Keratinocyte (primary cell): ENCODE measurements at regions not wholly inside any gene's neighbourhood (a gene's known extent, or its start where the extent isn't known, plus 50 kb on each side); places are given as distances from the start of the nearest gene placed in this dataset.
"Not testable (repeated sequence)": the region's sequence is repeated elsewhere in the genome, so short reads cannot be mapped to it uniquely, and the experiment has no call there.

Experiments used
- DNase-seq: peaks from one replicate; pipeline ENCODE4 v3.0.0-alpha.2; 2011; ENCODE audit warnings: low read depth, missing footprints, low spot score
- FAIRE-seq: peaks from 2 replicates; lab custom pipeline; 2011; peaks lifted over from hg19 to GRCh38; lab: Jason Lieb, UNC
- H2AFZ ChIP-seq: 2 replicates; pipeline ENCODE4 v1.6.0; 2012; ENCODE audit warnings: low read length, control low read depth, inconsistent platforms; ENCODE audit not compliant: control insufficient read depth
- H3K27ac ChIP-seq: 2 replicates; pipeline ENCODE4 v1.5.1; 2011; ENCODE audit warnings: low read length; ENCODE audit not compliant: control insufficient read depth, insufficient read depth
- H3K27me3 ChIP-seq: 3 replicates; pipeline ENCODE4 v1.6.0; 2011; ENCODE audit warnings: low read length; ENCODE audit not compliant: control insufficient read depth, insufficient read depth; ENCODE audit errors: extremely low read depth
- H3K36me3 ChIP-seq, 2 experiments: 2 replicates in 1 of 2; 3 replicates in 1 of 2; pipeline ENCODE4 v1.5.1; 2011; ENCODE audit warnings: low read length in 2 of 2, mild to moderate bottlenecking in 1 of 2; ENCODE audit not compliant: control insufficient read depth in 2 of 2, insufficient read depth in 2 of 2; ENCODE audit errors: extremely low read depth in 1 of 2
- H3K4me1 ChIP-seq: 3 replicates; pipeline ENCODE4 v1.5.1; 2011; ENCODE audit warnings: low read length; ENCODE audit not compliant: control insufficient read depth, insufficient read depth; ENCODE audit errors: extremely low read depth
- H3K4me2 ChIP-seq: 3 replicates; pipeline ENCODE4 v1.6.0; 2011; ENCODE audit warnings: low read depth, low read length; ENCODE audit not compliant: control insufficient read depth, insufficient read depth; ENCODE audit errors: extremely low read depth
- H3K4me3 ChIP-seq, 3 experiments: fragments of 200-600 bp in 1 of 3; sonication (generic) in 1 of 3; 2 replicates in 2 of 3; 3 replicates in 1 of 3; pipeline ENCODE4 v1.5.1; 2011 to 2016; ENCODE audit warnings: low read length in 3 of 3, mild to moderate bottlenecking in 3 of 3, control low read depth in 2 of 3, inconsistent platforms in 1 of 3, low read depth in 1 of 3, mixed read lengths in 1 of 3, mixed run types in 1 of 3, moderate library complexity in 1 of 3; ENCODE audit not compliant: control insufficient read depth in 2 of 3, insufficient read depth in 2 of 3; ENCODE audit errors: extremely low read depth in 1 of 3
- H3K79me2 ChIP-seq: 2 replicates; pipeline ENCODE4 v1.6.0; 2012; ENCODE audit warnings: low read length; ENCODE audit not compliant: control insufficient read depth, insufficient read depth
- H3K9ac ChIP-seq: 3 replicates; pipeline ENCODE4 v1.6.0; 2011; ENCODE audit warnings: low read length; ENCODE audit not compliant: control insufficient read depth, insufficient read depth; ENCODE audit errors: extremely low read depth
- H3K9me1 ChIP-seq: 3 replicates; pipeline ENCODE4 v1.6.0; 2011; ENCODE audit warnings: low read length; ENCODE audit not compliant: control insufficient read depth, insufficient read depth; ENCODE audit errors: extremely low read depth
- H3K9me3 ChIP-seq: 2 replicates; pipeline ENCODE4 v1.5.1; 2012; ENCODE audit warnings: low read depth, low read length; ENCODE audit not compliant: control insufficient read depth
- H4K20me1 ChIP-seq: 3 replicates; pipeline ENCODE4 v1.6.0; 2011; ENCODE audit warnings: low read length; ENCODE audit not compliant: control insufficient read depth, insufficient read depth; ENCODE audit errors: extremely low read depth
- EZH2 ChIP-seq: IDR thresholded peaks from one replicate; pipeline ENCODE4 v1.6.1; 2012; ENCODE audit warnings: inconsistent platforms, mild to moderate bottlenecking, low read length, moderate library complexity
- dilution Hi-C: fragments of 300-500 bp; cut with MboI; formaldehyde crosslinking; loops from one replicate; pipeline ENCODE4 v1.7.0; 2020; ENCODE audit warnings: low sequenced_read_pairs; ENCODE audit not compliant: extremely low pct_ligation_motif_present
- TF ChIP-seq, protein P1 (sequence below), 3 experiments: IDR thresholded peaks in 1 of 3; conservative IDR thresholded peaks in 1 of 3; optimal IDR thresholded peaks in 1 of 3; 2 replicates in 2 of 3; 3 replicates in 1 of 3; pipeline versions ENCODE3 to v1.5.1; 2011; ENCODE audit warnings: low read length in 3 of 3, mild to moderate bottlenecking in 3 of 3, moderate library complexity in 2 of 3, control low read depth in 1 of 3, inconsistent platforms in 1 of 3; ENCODE audit not compliant: insufficient read depth in 2 of 3; ENCODE audit errors: extremely low read depth in 1 of 3

DNA sequence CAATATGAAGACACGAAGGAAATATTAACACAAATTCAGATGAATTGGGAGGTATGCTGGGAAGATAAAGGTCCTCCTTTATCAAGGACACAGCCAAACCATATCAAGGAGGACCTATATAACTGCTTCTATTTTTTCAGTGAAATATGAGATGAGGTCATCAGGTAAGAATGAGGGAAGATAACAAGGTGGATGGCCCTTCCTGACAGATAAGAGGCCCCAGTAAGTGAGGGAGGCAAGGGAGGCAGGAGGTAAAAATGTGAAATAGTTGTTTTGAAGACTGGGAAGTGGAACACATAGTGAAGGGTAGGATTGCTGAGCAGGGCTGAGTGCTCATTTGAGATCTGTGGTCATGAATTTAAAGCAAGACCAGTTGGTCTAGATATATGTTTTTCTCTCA, 60.0 kb upstream of the FOXE1 start:
- TF ChIP-seq, protein P1, sequence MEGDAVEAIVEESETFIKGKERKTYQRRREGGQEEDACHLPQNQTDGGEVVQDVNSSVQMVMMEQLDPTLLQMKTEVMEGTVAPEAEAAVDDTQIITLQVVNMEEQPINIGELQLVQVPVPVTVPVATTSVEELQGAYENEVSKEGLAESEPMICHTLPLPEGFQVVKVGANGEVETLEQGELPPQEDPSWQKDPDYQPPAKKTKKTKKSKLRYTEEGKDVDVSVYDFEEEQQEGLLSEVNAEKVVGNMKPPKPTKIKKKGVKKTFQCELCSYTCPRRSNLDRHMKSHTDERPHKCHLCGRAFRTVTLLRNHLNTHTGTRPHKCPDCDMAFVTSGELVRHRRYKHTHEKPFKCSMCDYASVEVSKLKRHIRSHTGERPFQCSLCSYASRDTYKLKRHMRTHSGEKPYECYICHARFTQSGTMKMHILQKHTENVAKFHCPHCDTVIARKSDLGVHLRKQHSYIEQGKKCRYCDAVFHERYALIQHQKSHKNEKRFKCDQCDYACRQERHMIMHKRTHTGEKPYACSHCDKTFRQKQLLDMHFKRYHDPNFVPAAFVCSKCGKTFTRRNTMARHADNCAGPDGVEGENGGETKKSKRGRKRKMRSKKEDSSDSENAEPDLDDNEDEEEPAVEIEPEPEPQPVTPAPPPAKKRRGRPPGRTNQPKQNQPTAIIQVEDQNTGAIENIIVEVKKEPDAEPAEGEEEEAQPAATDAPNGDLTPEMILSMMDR (optimal IDR thresholded peaks at IDR 0.05 in 1 of 3, IDR thresholded peaks at IDR 0.05 in 1 of 3, conservative IDR thresholded peaks at IDR 0.05 in 1 of 3; ENCODE audit: extremely low read depth in 1 of 3, insufficient read depth in 2 of 3, low read length in 3 of 3): no peak

DNA sequence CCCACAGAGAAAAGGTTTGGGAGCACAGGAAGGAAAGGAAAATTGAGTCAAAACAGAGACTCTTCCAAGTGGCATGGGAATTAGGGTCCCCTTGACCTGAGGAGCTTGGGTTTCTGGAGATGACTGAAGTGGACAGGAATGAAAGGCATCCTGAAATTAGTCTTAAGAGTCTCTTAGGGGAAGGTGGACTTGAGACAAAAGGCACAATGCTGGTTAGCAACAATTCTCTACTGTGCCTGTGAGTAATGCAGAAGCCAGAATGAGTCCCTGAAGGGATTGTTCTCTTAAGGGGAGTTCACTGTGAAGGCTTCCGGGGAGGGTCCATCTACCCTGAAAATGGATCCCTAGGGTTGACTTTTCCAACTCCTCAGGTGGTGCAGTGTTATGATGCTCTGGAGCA, 58.4 kb upstream of the FOXE1 start:
- Histone ChIP-seq H3K27me3 (no peaks in the 10 kb centered on the region), H3K9ac (no peak overlapping the region), H3K27ac (no peak overlapping the region), H4K20me1 (no peaks in the 10 kb centered on the region), H3K9me1 (no peaks in the 10 kb centered on the region), H3K36me3 (no peaks in the 10 kb centered on the region), H2AFZ (no peak overlapping the region), H3K9me3 (no peaks in the 10 kb centered on the region), H3K79me2 (no peaks in the 10 kb centered on the region), H3K4me2 (no peak overlapping the region), H3K4me3 (no peak overlapping the region), H3K4me1 (peaks cover 10% of the 10 kb centered on the region)
- DNase-seq (no peak), FAIRE-seq (no peak)
- TF ChIP-seq EZH2: no peak
- dilution Hi-C loops: no loop called here

More for the DNA sequence above, 60.0 kb upstream of the FOXE1 start:
- Histone ChIP-seq H3K9me3 (no peaks in the 10 kb centered on the region), H3K9me1 (no peaks in the 10 kb centered on the region), H3K36me3 (no peaks in the 10 kb centered on the region), H3K4me1 (peaks cover 18% of the 10 kb centered on the region), H3K27ac (no peak overlapping the region), H3K27me3 (no peaks in the 10 kb centered on the region), H2AFZ (no peak overlapping the region), H4K20me1 (no peaks in the 10 kb centered on the region), H3K4me2 (no peak overlapping the region), H3K9ac (no peak overlapping the region), H3K4me3 (no peak overlapping the region), H3K79me2 (no peaks in the 10 kb centered on the region)
- FAIRE-seq: no peak
- no peak for DNase-seq
- dilution Hi-C loops: no loop called here

DNA sequence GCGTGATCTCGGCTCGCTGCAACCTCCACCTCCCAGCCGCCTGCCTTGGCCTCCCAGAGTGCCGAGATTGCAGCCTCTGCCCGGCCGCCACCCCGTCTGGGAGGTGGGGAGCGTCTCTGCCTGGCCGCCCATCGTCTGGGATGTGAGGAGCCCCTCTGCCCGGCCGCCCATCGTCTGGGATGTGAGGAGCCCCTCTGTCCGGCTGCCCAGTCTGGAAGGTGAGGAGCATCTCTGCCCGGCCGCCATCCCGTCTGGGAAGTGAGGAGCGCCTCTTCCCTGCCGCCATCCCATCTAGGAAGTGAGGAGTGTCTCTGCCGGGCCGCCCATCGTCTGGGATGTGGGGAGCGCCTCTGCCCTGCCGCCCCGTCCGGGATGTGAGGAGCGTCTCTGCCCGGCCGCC, 56.9 kb upstream of the FOXE1 start:
- H3K27me3 ChIP-seq, H3K9me3 ChIP-seq, H2AFZ ChIP-seq, H3K4me3 ChIP-seq, H3K9ac ChIP-seq, H3K9me1 ChIP-seq, DNase-seq, dilution Hi-C loops, H3K79me2 ChIP-seq, H3K27ac ChIP-seq, FAIRE-seq, H4K20me1 ChIP-seq, H3K36me3 ChIP-seq, H3K4me2 ChIP-seq: not testable (repeated sequence)
- peaks cover 10% of the 10 kb centered on the region for H3K4me1 ChIP-seq
